ENCODE measurements at regions not wholly inside any gene's neighbourhood (a gene's known extent, or its start where the extent isn't known, plus 50 kb on each side); places are given as distances from the start of the nearest gene placed in this dataset.

GRCh38 chr1:233843525-233844204 lies 60.8 kb upstream of the SLC35F3 start:
- no peak overlapping the region for H3K4me3 ChIP-seq
- intact Hi-C loops (cut with DNase I): no loop called here
- H3K27ac ChIP-seq: no peak overlapping the region
- peaks cover 0 to 7% of the 10 kb centered on the region in 2 donors for H3K9me3 ChIP-seq
- DNase-seq (ENCODE audit: low spot score in 2 of 2): no peak
- no peaks in the 10 kb centered on the region for H3K36me3 ChIP-seq
- H3K27me3 ChIP-seq: no peaks in the 10 kb centered on the region
- no peaks in the 10 kb centered on the region for H3K4me1 ChIP-seq
- TF ChIP-seq CTCF (IDR thresholded peaks at IDR 0.05): no peak

GRCh38 chr1:233844275-233844674 lies 60.2 kb upstream of the SLC35F3 start:
- Histone ChIP-seq H3K27ac (no peak overlapping the region), H3K9me3 (peaks cover 0 to 7% of the 10 kb centered on the region in 2 donors), H3K27me3 (no peaks in the 10 kb centered on the region), H3K4me3 (no peak overlapping the region), H3K36me3 (no peaks in the 10 kb centered on the region), H3K4me1 (no peaks in the 10 kb centered on the region)
- no peak for TF ChIP-seq CTCF (IDR thresholded peaks at IDR 0.05)
- DNase-seq (ENCODE audit: low spot score in 2 of 2): no peak
- intact Hi-C loops (cut with DNase I): no loop called here

- H3K4me1 ChIP-seq: no peaks in the 10 kb centered on the region
- no peak overlapping the region for H3K27ac ChIP-seq
- DNase-seq (ENCODE audit: low spot score in 2 of 2): no peak
- no peaks in the 10 kb centered on the region for H3K36me3 ChIP-seq
- intact Hi-C loops (cut with DNase I): no loop called here
- H3K4me3 ChIP-seq: no peak overlapping the region
- no peak for TF ChIP-seq CTCF (IDR thresholded peaks at IDR 0.05)
- H3K9me3 ChIP-seq: peaks cover 0 to 7% of the 10 kb centered on the region in 2 donors
- no peaks in the 10 kb centered on the region for H3K27me3 ChIP-seq
These were observed 59.8 kb upstream of the SLC35F3 start for GRCh38 chr1:233844692-233845091.
